Limb (tissue), 2 donors: ENCODE measurements at regions not wholly inside any gene's neighbourhood (a gene's known extent, or its start where the extent isn't known, plus 50 kb on each side); places are given as distances from the start of the nearest gene placed in this dataset.
"Not testable (repeated sequence)": the region's sequence is repeated elsewhere in the genome, so short reads cannot be mapped to it uniquely, and the experiment has no call there.

Source experiments
- DNase-seq, 2 donors: peaks; one replicate each; pipeline ENCODE4 v3.0.0-alpha.2; 2016; ENCODE audit errors: extremely low spot score in 2 of 2

GRCh38 chr11:97638641-97639224 lies 1248.9 kb downstream of the JRKL start:
- DNase-seq = no peak

GRCh38 chr11:97641988-97642387 lies 1252.2 kb downstream of the JRKL start:
- no peak for DNase-seq

- no peak for DNase-seq
Measured at GRCh38 chr11:97645736-97646135, 1255.9 kb downstream of the JRKL start.

- no peak for DNase-seq
Measured at GRCh38 chr11:97656356-97656755, 1266.5 kb downstream of the JRKL start.

- no peak for DNase-seq
Measured at GRCh38 chr11:97657852-97658251, 1268.0 kb downstream of the JRKL start.

GRCh38 chr11:97667057-97667456 lies 1277.2 kb downstream of the JRKL start:
- DNase-seq = no peak

- DNase-seq = no peak
Measured at GRCh38 chr11:97683733-97684132, 1293.9 kb downstream of the JRKL start.

GRCh38 chr11:97684486-97685439 lies 1295.0 kb downstream of the JRKL start:
- DNase-seq = no peak

- no peak for DNase-seq
Measured at GRCh38 chr11:97685695-97686094, 1295.9 kb downstream of the JRKL start.

GRCh38 chr11:97687111-97687510 lies 1297.3 kb downstream of the JRKL start:
- DNase-seq = no peak

- no peak for DNase-seq
Measured at GRCh38 chr11:97691061-97691460, 1301.2 kb downstream of the JRKL start.

GRCh38 chr11:97702951-97703350 lies 1313.1 kb downstream of the JRKL start:
- no peak for DNase-seq

GRCh38 chr11:97703851-97704250 lies 1314.0 kb downstream of the JRKL start:
- no peak for DNase-seq

- not testable (repeated sequence) for DNase-seq
Measured at GRCh38 chr11:97705441-97705840, 1315.3 kb upstream of the CNTN5 start.

GRCh38 chr11:97717922-97718321 lies 1302.8 kb upstream of the CNTN5 start:
- no peak for DNase-seq

GRCh38 chr11:97722065-97722464 lies 1298.7 kb upstream of the CNTN5 start:
- DNase-seq = no peak

- DNase-seq = no peak
Measured at GRCh38 chr11:97722721-97723120, 1298.0 kb upstream of the CNTN5 start.

GRCh38 chr11:97729546-97730272 lies 1291.0 kb upstream of the CNTN5 start:
- DNase-seq = no peak

- DNase-seq = no peak
Measured at GRCh38 chr11:97732011-97732632, 1288.6 kb upstream of the CNTN5 start.

GRCh38 chr11:97738751-97739150 lies 1282.0 kb upstream of the CNTN5 start:
- no peak for DNase-seq

- DNase-seq = peak in 1 of 2 donors; percentile 62
Measured at GRCh38 chr11:97739932-97740800, 1280.6 kb upstream of the CNTN5 start.
